Nephron (organoid): ENCODE measurements at regions not wholly inside any gene's neighbourhood (a gene's known extent, or its start where the extent isn't known, plus 50 kb on each side); places are given as distances from the start of the nearest gene placed in this dataset.

Experiments used
- H3K27ac Mint-ChIP-seq, 3 experiments: 2 replicates each; pipeline ENCODE4 v1.8.0; 2020; ENCODE audit warnings: mixed read lengths in 3 of 3, mild to moderate bottlenecking in 2 of 3, moderate library complexity in 1 of 3
- H3K27me3 Mint-ChIP-seq: 2 replicates; pipeline ENCODE4 v1.8.0; 2021; ENCODE audit warnings: low read depth, mild to moderate bottlenecking, moderate library complexity, mixed read lengths
- H3K36me3 Mint-ChIP-seq: 2 replicates; pipeline ENCODE4 v1.8.0; 2020; ENCODE audit warnings: low read depth, mixed read lengths
- H3K4me1 Mint-ChIP-seq: 2 replicates; pipeline ENCODE4 v1.8.0; 2020; ENCODE audit warnings: mixed read lengths
- H3K4me3 Mint-ChIP-seq, 3 experiments: 2 replicates each; pipeline ENCODE4 v1.8.0; 2020; ENCODE audit warnings: mild to moderate bottlenecking in 3 of 3, mixed read lengths in 3 of 3, moderate library complexity in 2 of 3
- H3K9me3 Mint-ChIP-seq: 2 replicates; pipeline ENCODE4 v1.8.0; 2020; ENCODE audit warnings: mixed read lengths
- TF ChIP-seq, protein P1 (sequence below), 3 experiments: fragments of 200-600 bp; sonication (generic); IDR thresholded peaks; one replicate each; pipeline ENCODE4 v1.5.0; 2021; ENCODE audit warnings: antibody characterized with exemption in 3 of 3; ENCODE audit not compliant: unreplicated experiment in 3 of 3

DNA sequence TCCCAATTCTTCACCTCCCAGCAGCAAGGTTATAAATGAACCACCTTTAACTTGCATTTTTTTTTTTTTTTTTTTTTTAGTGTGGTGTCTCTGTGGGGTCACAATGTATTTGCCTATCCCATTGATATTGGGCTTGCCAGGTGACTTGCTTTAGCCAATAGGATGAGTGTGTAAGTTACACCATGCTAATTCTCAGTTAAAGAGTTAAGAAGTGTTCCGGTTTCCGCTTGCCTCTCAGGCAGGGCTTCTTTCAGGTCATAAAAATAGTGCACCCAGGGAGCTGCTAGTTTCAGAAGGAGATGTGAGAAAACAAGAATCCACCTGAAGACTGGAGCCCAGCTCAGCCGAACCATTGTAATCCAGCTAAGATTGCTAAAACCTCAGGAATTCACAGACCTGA is 84.2 kb upstream of the PTPRD start:
- Mint-ChIP-seq H3K27ac (no peak overlapping the region), H3K27me3 (no peaks in the 10 kb centered on the region), H3K4me3 (no peak overlapping the region), H3K9me3 (no peaks in the 10 kb centered on the region), H3K4me1 (no peaks in the 10 kb centered on the region), H3K36me3 (no peaks in the 10 kb centered on the region)
- TF ChIP-seq, protein P1, sequence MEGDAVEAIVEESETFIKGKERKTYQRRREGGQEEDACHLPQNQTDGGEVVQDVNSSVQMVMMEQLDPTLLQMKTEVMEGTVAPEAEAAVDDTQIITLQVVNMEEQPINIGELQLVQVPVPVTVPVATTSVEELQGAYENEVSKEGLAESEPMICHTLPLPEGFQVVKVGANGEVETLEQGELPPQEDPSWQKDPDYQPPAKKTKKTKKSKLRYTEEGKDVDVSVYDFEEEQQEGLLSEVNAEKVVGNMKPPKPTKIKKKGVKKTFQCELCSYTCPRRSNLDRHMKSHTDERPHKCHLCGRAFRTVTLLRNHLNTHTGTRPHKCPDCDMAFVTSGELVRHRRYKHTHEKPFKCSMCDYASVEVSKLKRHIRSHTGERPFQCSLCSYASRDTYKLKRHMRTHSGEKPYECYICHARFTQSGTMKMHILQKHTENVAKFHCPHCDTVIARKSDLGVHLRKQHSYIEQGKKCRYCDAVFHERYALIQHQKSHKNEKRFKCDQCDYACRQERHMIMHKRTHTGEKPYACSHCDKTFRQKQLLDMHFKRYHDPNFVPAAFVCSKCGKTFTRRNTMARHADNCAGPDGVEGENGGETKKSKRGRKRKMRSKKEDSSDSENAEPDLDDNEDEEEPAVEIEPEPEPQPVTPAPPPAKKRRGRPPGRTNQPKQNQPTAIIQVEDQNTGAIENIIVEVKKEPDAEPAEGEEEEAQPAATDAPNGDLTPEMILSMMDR (IDR thresholded peaks at IDR 0.05; ENCODE audit: unreplicated experiment in 3 of 3), result no peak

DNA sequence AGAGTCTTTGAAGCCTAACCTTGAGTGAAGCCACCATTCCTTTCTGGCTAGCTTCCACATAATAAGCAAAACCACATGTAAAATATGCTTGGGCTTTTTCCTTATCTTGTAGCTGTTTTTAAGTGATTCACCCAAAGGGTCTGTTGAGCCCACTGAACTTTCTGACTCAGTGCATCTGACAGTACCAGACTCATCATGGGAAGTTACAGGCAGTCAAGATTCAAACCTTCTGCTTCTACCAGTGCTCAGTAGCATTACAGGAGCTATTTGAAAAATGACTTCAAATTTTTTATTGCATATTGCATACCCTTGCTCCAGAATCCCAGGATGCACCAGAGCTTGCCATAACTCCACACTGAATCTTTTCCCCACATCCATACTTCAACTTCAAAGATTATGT is 87.5 kb upstream of the PTPRD start:
- H3K9me3 Mint-ChIP-seq, result peaks cover 2% of the 10 kb centered on the region
- H3K36me3 Mint-ChIP-seq, result no peaks in the 10 kb centered on the region
- H3K4me3 Mint-ChIP-seq, result no peak overlapping the region
- H3K27me3 Mint-ChIP-seq, result no peaks in the 10 kb centered on the region
- H3K27ac Mint-ChIP-seq, result peak overlapping the region in 1 of 3 experiments; percentile 16
- H3K4me1 Mint-ChIP-seq, result no peaks in the 10 kb centered on the region
- TF ChIP-seq, protein P1 (IDR thresholded peaks at IDR 0.05; ENCODE audit: unreplicated experiment in 3 of 3), result no peak

DNA sequence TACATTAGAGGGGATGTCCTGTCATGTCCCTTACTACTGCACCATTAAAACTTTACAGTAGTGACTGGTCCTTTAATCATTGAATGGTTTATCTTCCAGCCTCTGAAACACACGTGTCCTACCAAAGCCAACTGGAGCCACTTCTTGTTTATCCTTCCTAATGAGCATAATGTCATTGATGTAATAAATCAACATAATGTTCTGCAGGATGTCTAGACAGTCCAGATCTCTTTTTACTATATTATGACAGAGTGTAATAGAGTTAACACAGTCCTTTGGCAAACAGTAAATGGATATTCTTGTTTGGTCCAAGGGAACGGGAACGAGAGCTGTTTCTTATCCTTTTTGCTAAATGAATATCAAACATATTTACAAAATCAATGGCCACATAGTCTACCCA is 88.1 kb upstream of the PTPRD start:
- Mint-ChIP-seq H3K36me3 (no peaks in the 10 kb centered on the region), H3K9me3 (peaks cover 2% of the 10 kb centered on the region), H3K4me1 (no peaks in the 10 kb centered on the region), H3K4me3 (no peak overlapping the region), H3K27ac (peak overlapping the region in 1 of 3 experiments; percentile 16), H3K27me3 (no peaks in the 10 kb centered on the region)
- TF ChIP-seq, protein P1 (IDR thresholded peaks at IDR 0.05; ENCODE audit: unreplicated experiment in 3 of 3), result no peak

DNA sequence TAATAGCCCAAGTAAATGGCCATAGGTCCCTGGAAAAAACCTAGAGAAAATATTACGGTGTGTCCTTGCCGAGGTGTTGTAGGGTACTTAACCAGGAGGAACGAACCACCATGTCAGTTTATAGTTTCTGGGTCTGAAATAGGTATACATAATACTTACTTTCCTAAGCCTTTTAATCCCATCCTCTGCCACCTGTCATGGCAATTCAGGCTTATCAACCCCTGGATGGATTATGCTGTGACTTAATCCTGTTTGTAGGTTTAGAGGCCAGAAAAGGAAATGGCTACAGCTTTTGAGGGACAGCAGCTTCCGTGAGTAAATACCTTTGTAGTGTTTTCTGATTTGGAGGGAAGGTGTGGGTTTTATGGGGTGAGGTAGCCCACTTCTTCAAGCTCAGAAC is 89.1 kb upstream of the PTPRD start:
- peaks cover 2% of the 10 kb centered on the region for H3K9me3 Mint-ChIP-seq
- no peaks in the 10 kb centered on the region for H3K36me3 Mint-ChIP-seq
- H3K4me3 Mint-ChIP-seq, result no peak overlapping the region
- H3K27ac Mint-ChIP-seq, result no peak overlapping the region
- no peaks in the 10 kb centered on the region for H3K27me3 Mint-ChIP-seq
- TF ChIP-seq, protein P1 (IDR thresholded peaks at IDR 0.05; ENCODE audit: unreplicated experiment in 3 of 3), result no peak
- H3K4me1 Mint-ChIP-seq, result no peaks in the 10 kb centered on the region

DNA sequence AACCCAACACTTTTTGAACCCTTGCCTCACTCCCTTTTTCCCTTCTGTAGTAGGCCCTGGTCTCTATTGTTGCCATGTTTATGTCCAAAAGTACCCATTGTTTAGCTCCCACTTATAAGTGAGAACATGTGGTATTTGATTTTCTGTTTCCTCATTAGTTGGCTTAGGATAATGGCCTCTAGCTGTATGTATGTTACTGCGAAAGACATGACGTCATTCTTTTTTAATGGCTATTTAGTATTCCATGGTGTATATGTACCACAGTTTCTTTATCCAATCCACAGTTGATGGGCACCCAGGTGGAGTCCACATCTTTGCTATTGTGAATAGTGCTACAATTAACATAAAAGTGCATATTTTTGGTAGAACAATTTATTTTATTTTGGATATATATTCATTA is 90.3 kb upstream of the PTPRD start:
- Mint-ChIP-seq H3K36me3 (no peaks in the 10 kb centered on the region), H3K9me3 (peaks cover 2% of the 10 kb centered on the region), H3K27ac (no peak overlapping the region), H3K4me3 (no peak overlapping the region), H3K4me1 (no peaks in the 10 kb centered on the region), H3K27me3 (no peaks in the 10 kb centered on the region)
- TF ChIP-seq, protein P1 (IDR thresholded peaks at IDR 0.05; ENCODE audit: unreplicated experiment in 3 of 3), result no peak

DNA sequence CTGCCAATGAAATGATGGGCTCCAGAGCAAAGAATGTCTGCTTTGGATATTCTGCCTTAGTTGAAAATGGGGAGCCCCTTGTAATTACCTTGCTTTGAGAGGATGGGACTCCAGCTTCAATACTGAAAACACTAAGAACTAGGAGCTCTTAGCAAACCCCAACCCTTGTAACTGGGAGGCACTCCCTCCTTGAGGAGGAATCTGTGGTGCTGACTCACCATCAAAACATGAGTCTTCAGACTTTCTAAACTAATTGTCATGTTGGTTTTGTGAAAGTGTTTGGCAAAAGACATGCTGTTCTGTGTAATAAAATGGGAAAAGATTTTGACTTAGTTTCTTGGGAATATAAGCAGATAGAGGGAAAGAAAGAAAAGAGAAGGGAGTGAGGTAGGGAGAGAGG is 91.9 kb upstream of the PTPRD start:
- no peaks in the 10 kb centered on the region for H3K27me3 Mint-ChIP-seq
- no peaks in the 10 kb centered on the region for H3K36me3 Mint-ChIP-seq
- H3K9me3 Mint-ChIP-seq, result peaks cover 2% of the 10 kb centered on the region
- TF ChIP-seq, protein P1 (IDR thresholded peaks at IDR 0.05; ENCODE audit: unreplicated experiment in 3 of 3), result no peak
- H3K27ac Mint-ChIP-seq, result no peak overlapping the region
- no peaks in the 10 kb centered on the region for H3K4me1 Mint-ChIP-seq
- no peak overlapping the region for H3K4me3 Mint-ChIP-seq
